Liver (tissue), 3 donors: ENCODE measurements at regions not wholly inside any gene's neighbourhood (a gene's known extent, or its start where the extent isn't known, plus 50 kb on each side); places are given as distances from the start of the nearest gene placed in this dataset.

Source experiments
- ATF3 ChIP-seq: IDR thresholded peaks from 2 replicates; pipeline ENCODE4 v1.6.1; 2016; ENCODE audit warnings: antibody characterized with exemption
- CTCF ChIP-seq: fragments of 150-350 bp; IDR thresholded peaks from 2 replicates; pipeline ENCODE4 v1.5.1; 2017; ENCODE audit warnings: improper control_type of control experiment, low read depth, low read length; ENCODE audit not compliant: missing input control
- EGR1 ChIP-seq, 2 donors: IDR thresholded peaks; 2 replicates each; pipeline ENCODE4 v1.6.1; 2016 to 2018; ENCODE audit warnings: antibody characterized with exemption in 2 of 2, low read depth in 2 of 2
- FOXA1 ChIP-seq: IDR thresholded peaks from 2 replicates; pipeline ENCODE4 v1.6.1; 2016; ENCODE audit warnings: antibody characterized with exemption
- MAX ChIP-seq: IDR thresholded peaks from 2 replicates; pipeline ENCODE4 v1.6.1; 2016; ENCODE audit warnings: antibody characterized with exemption
- RAD21 ChIP-seq, 2 donors: IDR thresholded peaks; 2 replicates each; pipeline ENCODE4 v1.6.1; 2016; ENCODE audit warnings: antibody characterized with exemption in 2 of 2, mild to moderate bottlenecking in 2 of 2
- SP1 ChIP-seq: IDR thresholded peaks from 2 replicates; pipeline ENCODE4 v1.6.1; 2018; ENCODE audit warnings: antibody characterized with exemption, mild to moderate bottlenecking
- TAF1 ChIP-seq: conservative IDR thresholded peaks from 2 replicates; pipeline ENCODE4 v1.6.1; 2016; ENCODE audit warnings: antibody characterized with exemption, mild to moderate bottlenecking
- YY1 ChIP-seq: IDR thresholded peaks from 2 replicates; pipeline ENCODE4 v1.6.1; 2016; ENCODE audit warnings: antibody characterized with exemption, mild to moderate bottlenecking
- ZBTB33 ChIP-seq: IDR thresholded peaks from 2 replicates; pipeline ENCODE4 v1.6.1; 2016; ENCODE audit warnings: antibody characterized with exemption
- donor health status: healthy.
- donor health status: healthy.

- TF ChIP-seq ATF3, result no peak
- TF ChIP-seq TAF1, result no peak
- no peak for TF ChIP-seq RAD21 (IDR thresholded peaks at IDR 0.05)
- TF ChIP-seq CTCF, result no peak
- TF ChIP-seq FOXA1, result no peak
- no peak for TF ChIP-seq SP1
- no peak for TF ChIP-seq ZBTB33
- TF ChIP-seq EGR1 (IDR thresholded peaks at IDR 0.05; ENCODE audit: low read depth in 2 of 2), result no peak
- no peak for TF ChIP-seq YY1
- no peak for TF ChIP-seq MAX
These were observed 202.6 kb upstream of the FZD8 start for GRCh38 chr10:35844686-35845085.
